ENCODE measurements at regions not wholly inside any gene's neighbourhood (a gene's known extent, or its start where the extent isn't known, plus 50 kb on each side); places are given as distances from the start of the nearest gene placed in this dataset.

- H3K4me1 Mint-ChIP-seq = peaks cover 20% of the 10 kb centered on the region
- H3K4me3 Mint-ChIP-seq = peak overlapping the region in 1 of 2 donors; percentile 18
- peak; percentile 97 for ATAC-seq
- H3K9me3 Mint-ChIP-seq = peaks cover 0 to 5% of the 10 kb centered on the region in 2 donors
- H3K27me3 Mint-ChIP-seq = peaks cover 92% of the 10 kb centered on the region
- no peak overlapping the region for H3K27ac Mint-ChIP-seq
- peak; percentile 32 to 55 for DNase-seq
Observed at GRCh38 chr5:73312146-73312871, 136.3 kb downstream of the FOXD1 start.

- no peak overlapping the region for H3K27ac Mint-ChIP-seq
- H3K27me3 Mint-ChIP-seq = peaks cover 93% of the 10 kb centered on the region
- H3K4me1 Mint-ChIP-seq = peaks cover 20% of the 10 kb centered on the region
- no peak overlapping the region for H3K4me3 Mint-ChIP-seq
- ATAC-seq = no peak
- H3K9me3 Mint-ChIP-seq = peaks cover 0 to 5% of the 10 kb centered on the region in 2 donors
- no peak for DNase-seq
Observed at GRCh38 chr5:73311291-73312110, 137.1 kb downstream of the FOXD1 start.

- H3K4me3 Mint-ChIP-seq = no peak overlapping the region
Observed at GRCh38 chr5:73307645-73308355, 134.8 kb downstream of the TMEM174 start.

GRCh38 chr5:73306741-73307275 lies 133.8 kb downstream of the TMEM174 start:
- H3K27me3 Mint-ChIP-seq = peaks cover 96% of the 10 kb centered on the region
- H3K4me3 Mint-ChIP-seq = no peak overlapping the region
- peak; percentile 56 for ATAC-seq
- no peaks in the 10 kb centered on the region for H3K9me3 Mint-ChIP-seq
- no peak overlapping the region for H3K27ac Mint-ChIP-seq
- H3K4me1 Mint-ChIP-seq = peaks cover 12% of the 10 kb centered on the region
- DNase-seq = no peak

More at GRCh38 chr5:73307645-73308355, 134.8 kb downstream of the TMEM174 start:
- H3K27me3 Mint-ChIP-seq = peaks cover 96% of the 10 kb centered on the region
- ATAC-seq (no peak), DNase-seq (no peak)
- no peaks in the 10 kb centered on the region for H3K9me3 Mint-ChIP-seq
- H3K27ac Mint-ChIP-seq = no peak overlapping the region
- H3K4me1 Mint-ChIP-seq = peaks cover 19% of the 10 kb centered on the region

- H3K27ac Mint-ChIP-seq = no peak overlapping the region
- H3K4me1 Mint-ChIP-seq = peaks cover 7% of the 10 kb centered on the region
- ATAC-seq = no peak
- H3K27me3 Mint-ChIP-seq = peaks cover 96% of the 10 kb centered on the region
- no peaks in the 10 kb centered on the region for H3K9me3 Mint-ChIP-seq
- no peak overlapping the region for H3K4me3 Mint-ChIP-seq
- no peak for DNase-seq
Observed at GRCh38 chr5:73306078-73306719, 133.2 kb downstream of the TMEM174 start.

- Mint-ChIP-seq H3K9me3 (no peaks in the 10 kb centered on the region), H3K4me3 (no peak overlapping the region), H3K27me3 (peaks cover 96% of the 10 kb centered on the region), H3K4me1 (peaks cover 11% of the 10 kb centered on the region), H3K27ac (no peak overlapping the region)
- no peak for DNase-seq
- no peak for ATAC-seq
Observed at GRCh38 chr5:73305386-73305785, 132.4 kb downstream of the TMEM174 start.

- Mint-ChIP-seq H3K27me3 (peaks cover 96% of the 10 kb centered on the region), H3K9me3 (no peaks in the 10 kb centered on the region), H3K27ac (no peak overlapping the region), H3K4me3 (no peak overlapping the region), H3K4me1 (peaks cover 21% of the 10 kb centered on the region)
- no peak for DNase-seq
- ATAC-seq = no peak
Observed at GRCh38 chr5:73304381-73304780, 131.4 kb downstream of the TMEM174 start.

GRCh38 chr5:73303148-73304079 lies 130.4 kb downstream of the TMEM174 start:
- ATAC-seq = no peak
- Mint-ChIP-seq H3K27ac (no peak overlapping the region), H3K4me3 (peak overlapping the region in 1 of 2 donors; percentile 14), H3K9me3 (no peaks in the 10 kb centered on the region), H3K27me3 (peaks cover 100% of the 10 kb centered on the region), H3K4me1 (peaks cover 30% of the 10 kb centered on the region)
- no peak for DNase-seq

GRCh38 chr5:73302797-73303147 lies 129.8 kb downstream of the TMEM174 start:
- Mint-ChIP-seq H3K4me1 (peaks cover 31% of the 10 kb centered on the region), H3K27me3 (peaks cover 100% of the 10 kb centered on the region), H3K9me3 (no peaks in the 10 kb centered on the region), H3K4me3 (peak overlapping the region in 1 of 2 donors; percentile 14), H3K27ac (no peak overlapping the region)
- DNase-seq (no peak), ATAC-seq (no peak)

GRCh38 chr5:73301208-73301901 lies 128.4 kb downstream of the TMEM174 start:
- DNase-seq (no peak), ATAC-seq (no peak)
- Mint-ChIP-seq H3K4me3 (no peak overlapping the region), H3K27me3 (peaks cover 100% of the 10 kb centered on the region), H3K27ac (no peak overlapping the region), H3K9me3 (no peaks in the 10 kb centered on the region), H3K4me1 (peaks cover 31% of the 10 kb centered on the region)

- Mint-ChIP-seq H3K27ac (no peak overlapping the region), H3K4me1 (peaks cover 31% of the 10 kb centered on the region), H3K27me3 (peaks cover 100% of the 10 kb centered on the region)
Observed at GRCh38 chr5:73300337-73301207, 127.6 kb downstream of the TMEM174 start.

GRCh38 chr5:73299665-73300336 lies 126.8 kb downstream of the TMEM174 start:
- Mint-ChIP-seq H3K4me1 (peaks cover 31% of the 10 kb centered on the region), H3K9me3 (no peaks in the 10 kb centered on the region), H3K4me3 (peak overlapping the region in 1 of 2 donors; percentile 13), H3K27ac (no peak overlapping the region), H3K27me3 (peaks cover 100% of the 10 kb centered on the region)
- ATAC-seq = no peak
- no peak for DNase-seq

More at GRCh38 chr5:73300337-73301207, 127.6 kb downstream of the TMEM174 start:
- no peak for ATAC-seq
- H3K9me3 Mint-ChIP-seq = no peaks in the 10 kb centered on the region
- DNase-seq = no peak
- no peak overlapping the region for H3K4me3 Mint-ChIP-seq
